ENCODE measurements at regions not wholly inside any gene's neighbourhood (a gene's known extent, or its start where the extent isn't known, plus 50 kb on each side); places are given as distances from the start of the nearest gene placed in this dataset.

- no peak for TF ChIP-seq CTCF (IDR thresholded peaks at IDR 0.05; ENCODE audit: poor library complexity)
- TF ChIP-seq EZH2 (IDR thresholded peaks at IDR 0.05; ENCODE audit: borderline replicate concordance): no peak
- TF ChIP-seq EZH2phosphoT487 (IDR thresholded peaks at IDR 0.05; ENCODE audit: low read depth, severe bottlenecking, unreplicated experiment): no peak
These were observed 289.4 kb upstream of the DUSP10 start for GRCh38 chr1:222031318-222031717.

Measured in hepatocyte (in vitro differentiated cells).